ENCODE measurements at regions not wholly inside any gene's neighbourhood (a gene's known extent, or its start where the extent isn't known, plus 50 kb on each side); places are given as distances from the start of the nearest gene placed in this dataset.

GRCh38 chrX:39324233-39324930 lies 523.1 kb downstream of the MID1IP1 start:
- POLR2A ChIA-PET = no interaction called here

GRCh38 chrX:39327255-39327654 lies 526.0 kb downstream of the MID1IP1 start:
- POLR2A ChIA-PET = no interaction called here
- DNase-seq = no peak
- H3K27ac Mint-ChIP-seq = no peak overlapping the region
- ATAC-seq (ENCODE audit: low read depth) = no peak
- peaks cover 21% of the 10 kb centered on the region for H3K4me1 Mint-ChIP-seq
- peaks cover 8% of the 10 kb centered on the region for H3K27me3 Mint-ChIP-seq
- no peaks in the 10 kb centered on the region for H3K9me3 Mint-ChIP-seq
- no peak for TF ChIP-seq CTCF (IDR thresholded peaks at IDR 0.05)
- CTCF ChIA-PET = no interaction called here
- no peak overlapping the region for H3K4me3 Mint-ChIP-seq
- intact Hi-C loops (cut with micrococcal nuclease) = no loop called here
- H3K36me3 Mint-ChIP-seq (ENCODE audit: low read depth) = no peaks in the 10 kb centered on the region

More at GRCh38 chrX:39324233-39324930, 523.1 kb downstream of the MID1IP1 start:
- peaks cover 8% of the 10 kb centered on the region for H3K27me3 Mint-ChIP-seq
- H3K4me3 Mint-ChIP-seq = no peak overlapping the region
- no peaks in the 10 kb centered on the region for H3K9me3 Mint-ChIP-seq
- H3K27ac Mint-ChIP-seq = no peak overlapping the region
- TF ChIP-seq CTCF (IDR thresholded peaks at IDR 0.05) = no peak
- DNase-seq (no peak), ATAC-seq (ENCODE audit: low read depth) (no peak)
- H3K4me1 Mint-ChIP-seq = peaks cover 4% of the 10 kb centered on the region
- no peaks in the 10 kb centered on the region for H3K36me3 Mint-ChIP-seq (ENCODE audit: low read depth)
- CTCF ChIA-PET = no interaction called here
- intact Hi-C loops (cut with micrococcal nuclease) = no loop called here

DNA sequence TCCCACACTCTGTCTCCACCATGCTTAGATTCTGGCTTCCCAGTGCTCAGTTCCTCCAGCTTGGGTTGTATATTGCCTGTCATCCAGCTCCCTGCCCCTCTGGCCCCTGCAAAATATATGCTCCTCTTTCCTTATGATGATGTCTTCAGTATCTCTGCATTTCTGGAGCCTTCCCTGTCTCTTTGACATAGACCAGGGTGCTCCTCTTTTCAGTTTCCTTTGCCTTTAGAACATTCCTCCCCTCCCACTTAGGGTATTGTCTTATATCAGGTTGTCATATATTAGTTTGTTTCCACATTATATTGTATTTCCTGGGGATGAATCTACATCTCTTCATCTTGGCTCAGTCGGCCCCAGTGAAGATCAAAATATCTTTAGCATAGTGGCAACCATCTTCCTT lies 526.4 kb downstream of the MID1IP1 start:
- H3K4me3 Mint-ChIP-seq = no peak overlapping the region
- ChIA-PET CTCF (no interaction called here), POLR2A (no interaction called here)
- no peak for TF ChIP-seq CTCF (IDR thresholded peaks at IDR 0.05)
- peaks cover 21% of the 10 kb centered on the region for H3K4me1 Mint-ChIP-seq
- H3K36me3 Mint-ChIP-seq (ENCODE audit: low read depth) = no peaks in the 10 kb centered on the region
- H3K27ac Mint-ChIP-seq = no peak overlapping the region
- no peak for DNase-seq
- H3K27me3 Mint-ChIP-seq = peaks cover 8% of the 10 kb centered on the region
- no peak for ATAC-seq (ENCODE audit: low read depth)
- intact Hi-C loops (cut with micrococcal nuclease) = no loop called here
- H3K9me3 Mint-ChIP-seq = no peaks in the 10 kb centered on the region

- Mint-ChIP-seq H3K9me3 (no peaks in the 10 kb centered on the region), H3K27ac (no peak overlapping the region), H3K4me1 (peaks cover 21% of the 10 kb centered on the region), H3K36me3 (ENCODE audit: low read depth) (no peaks in the 10 kb centered on the region), H3K4me3 (no peak overlapping the region), H3K27me3 (peaks cover 8% of the 10 kb centered on the region)
- intact Hi-C loops (cut with micrococcal nuclease) = no loop called here
- ChIA-PET CTCF (no interaction called here), POLR2A (no interaction called here)
- no peak for TF ChIP-seq CTCF (IDR thresholded peaks at IDR 0.05)
- no peak for DNase-seq
- ATAC-seq (ENCODE audit: low read depth) = no peak
Measured at GRCh38 chrX:39328661-39329060, 527.4 kb downstream of the MID1IP1 start.

- ChIA-PET CTCF (no interaction called here), POLR2A (no interaction called here)
- H3K4me3 Mint-ChIP-seq = no peak overlapping the region
- peaks cover 8% of the 10 kb centered on the region for H3K27me3 Mint-ChIP-seq
- DNase-seq (no peak), ATAC-seq (ENCODE audit: low read depth) (peak; percentile 97)
- intact Hi-C loops (cut with micrococcal nuclease) = no loop called here
- no peaks in the 10 kb centered on the region for H3K36me3 Mint-ChIP-seq (ENCODE audit: low read depth)
- H3K27ac Mint-ChIP-seq = no peak overlapping the region
- no peak for TF ChIP-seq CTCF (IDR thresholded peaks at IDR 0.05)
- H3K9me3 Mint-ChIP-seq = no peaks in the 10 kb centered on the region
- H3K4me1 Mint-ChIP-seq = peaks cover 30% of the 10 kb centered on the region
Measured at GRCh38 chrX:39331082-39331704, 529.9 kb downstream of the MID1IP1 start.
